ENCODE measurements at regions not wholly inside any gene's neighbourhood (a gene's known extent, or its start where the extent isn't known, plus 50 kb on each side); places are given as distances from the start of the nearest gene placed in this dataset.

DNA sequence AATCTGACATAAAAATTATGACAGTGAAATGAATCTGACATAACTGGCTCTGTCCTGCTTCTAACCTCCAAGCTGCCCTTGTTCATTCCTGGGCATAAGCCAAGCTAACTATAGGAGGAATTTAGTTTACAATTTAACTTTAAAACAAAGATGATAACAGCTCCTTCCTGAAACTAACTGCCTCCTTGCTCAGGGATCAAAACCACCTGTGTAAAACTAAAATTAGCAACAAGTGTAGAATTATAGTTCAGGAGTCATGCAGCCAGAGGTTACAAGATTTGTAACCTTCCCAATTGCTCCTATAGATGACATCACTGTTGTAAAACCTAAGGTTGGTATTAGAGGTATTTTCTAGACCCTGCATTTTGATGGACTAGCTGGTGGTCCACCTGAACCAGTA is 256.4 kb upstream of the POM121L12 start:
- TF ChIP-seq POLR2A (IDR thresholded peaks at IDR 0.05; ENCODE audit: low read depth) (no peak), CTCF (IDR thresholded peaks at IDR 0.05) (no peak), EP300 (IDR thresholded peaks at IDR 0.05) (no peak), POLR2AphosphoS5 (IDR thresholded peaks at IDR 0.05) (no peak)
